ENCODE measurements at regions not wholly inside any gene's neighbourhood (a gene's known extent, or its start where the extent isn't known, plus 50 kb on each side); places are given as distances from the start of the nearest gene placed in this dataset.

- TF ChIP-seq CTCF (conservative IDR thresholded peaks at IDR 0.05) (no peak), ZFX (IDR thresholded peaks at IDR 0.05) (no peak)
Measured at GRCh38 chr6:125534430-125535263, 214.8 kb upstream of the HEY2 start.

All from C4-2B (cell line).